GM12878 (cell line): ENCODE measurements at regions not wholly inside any gene's neighbourhood (a gene's known extent, or its start where the extent isn't known, plus 50 kb on each side); places are given as distances from the start of the nearest gene placed in this dataset.

ENCODE experiments used
- ATAC-seq: fragments of 200-7000 bp; cut with Tn5 transposase; 3 replicates; pipeline ENCODE4 v1.9.1; 2020; ENCODE audit warnings: mild to moderate bottlenecking, moderate library complexity
- BruUV-seq: library from RNA; stranded (reverse); fragments of 400-500 nt; replicated peaks from 2 replicates; lab custom pipeline; 2021; lab: Mats Ljungman, UMichigan
- CTCF ChIA-PET: fragments of 300-600 bp; sonication (Branson Sonifier 250); formaldehyde crosslinking; extraction: SDS; loops from one replicate; lab custom pipeline; 2021; ENCODE audit warnings: inconsistent platforms; lab: Yijun Ruan, JAX
- POLR2A ChIA-PET: fragments of 350-600 bp; formaldehyde crosslinking; extraction: SDS; loops from one replicate; lab custom pipeline; 2021; ENCODE audit warnings: inconsistent platforms; lab: Charles Lee
- RAD21 ChIA-PET: fragments of 300-600 bp; sonication (Branson Sonifier 250); formaldehyde crosslinking; loops from one replicate; lab custom pipeline; 2023; ENCODE audit warnings: antibody characterized with exemption; ENCODE audit not compliant: unreplicated experiment; lab: Charles Lee
- SMC1A ChIA-PET: fragments of 300-600 bp; sonication (Branson Sonifier 250); formaldehyde crosslinking; loops from one replicate; lab custom pipeline; 2023; ENCODE audit not compliant: unreplicated experiment, uncharacterized antibody; lab: Charles Lee
- DNase-seq: peaks from one replicate; pipeline ENCODE4 v3.0.0-alpha.2; 2011; ENCODE audit warnings: low read depth, low spot score
- FAIRE-seq: peaks from 3 replicates; lab custom pipeline; 2011; peaks lifted over from hg19 to GRCh38; lab: Jason Lieb, UNC
- H2AFZ ChIP-seq: 2 replicates; pipeline ENCODE4 v1.6.0; 2011; ENCODE audit warnings: low read depth, low read length, control low read depth; ENCODE audit not compliant: control insufficient read depth
- H3K27ac ChIP-seq: 2 replicates; pipeline ENCODE4 v1.5.1; 2011; ENCODE audit warnings: control low read depth; ENCODE audit not compliant: control insufficient read depth, insufficient read depth
- H3K27me3 ChIP-seq, 2 experiments: replicated peaks in 1 of 2; 2 replicates each; pipeline versions ENCODE4 v1.6.0 to v1.6.1; 2011; ENCODE audit warnings: low read length in 1 of 2; ENCODE audit not compliant: control insufficient read depth in 2 of 2, insufficient read depth in 2 of 2
- H3K36me3 ChIP-seq, 2 experiments: 2 replicates each; pipeline ENCODE4 v1.5.1; 2011; ENCODE audit warnings: low read length in 1 of 2; ENCODE audit not compliant: control insufficient read depth in 2 of 2, insufficient read depth in 2 of 2
- H3K4me1 ChIP-seq: 2 replicates; pipeline ENCODE4 v1.6.1; 2011; ENCODE audit warnings: mild to moderate bottlenecking, low read length, moderate library complexity, mixed read lengths; ENCODE audit not compliant: control insufficient read depth, insufficient read depth
- H3K4me2 ChIP-seq: 2 replicates; pipeline ENCODE4 v1.6.0; 2011; ENCODE audit warnings: control low read depth; ENCODE audit not compliant: control insufficient read depth, insufficient read depth
- H3K4me3 ChIP-seq: fragments of 200-600 bp; sonication (generic); 2 replicates; pipeline ENCODE4 v1.5.1; 2016
- H3K79me2 ChIP-seq: 2 replicates; pipeline ENCODE4 v1.6.0; 2011; ENCODE audit warnings: low read length; ENCODE audit not compliant: control insufficient read depth, insufficient read depth
- H3K9ac ChIP-seq: 2 replicates; pipeline ENCODE4 v1.8.0; 2011; ENCODE audit warnings: low read length, control low read depth, mixed read lengths; ENCODE audit not compliant: control insufficient read depth, insufficient read depth
- H3K9me3 ChIP-seq: replicated peaks from 3 replicates; pipeline ENCODE4 v1.5.1; 2011; ENCODE audit warnings: mild to moderate bottlenecking, low read length; ENCODE audit not compliant: control insufficient read depth, insufficient read depth
- H4K20me1 ChIP-seq: 2 replicates; pipeline ENCODE4 v1.6.0; 2011; ENCODE audit not compliant: control insufficient read depth, insufficient read depth
- CBFB ChIP-seq: IDR thresholded peaks from 2 replicates; pipeline ENCODE4 v1.6.1; 2016; ENCODE audit warnings: antibody characterized with exemption, low read depth
- EGR1 ChIP-seq, 2 experiments: IDR thresholded peaks; 1 replicate in 1 of 2; 2 replicates in 1 of 2; pipeline ENCODE4 v1.6.1; 2011 to 2012; ENCODE audit warnings: low read depth in 2 of 2, low read length in 2 of 2, borderline replicate concordance in 1 of 2, mild to moderate bottlenecking in 1 of 2, moderate library complexity in 1 of 2
- FOS ChIP-seq: IDR thresholded peaks from 3 replicates; pipeline ENCODE4 v1.6.1; 2011; ENCODE audit warnings: borderline replicate concordance; ENCODE audit not compliant: insufficient read length; ENCODE audit errors: extremely low read depth
- STAT3 ChIP-seq: IDR thresholded peaks from 2 replicates; pipeline ENCODE4 v1.6.1; 2011; ENCODE audit warnings: low read depth, low read length, improper control_type of control experiment
- ZNF207 ChIP-seq: fragments of 450-650 bp; IDR thresholded peaks from 2 replicates; pipeline ENCODE4 v1.6.1; 2014; ENCODE audit warnings: antibody characterized with exemption, mild to moderate bottlenecking, borderline replicate concordance
- ZNF622 ChIP-seq: fragments of 450-650 bp; IDR thresholded peaks from 2 replicates; pipeline ENCODE4 v1.6.1; 2017; ENCODE audit warnings: mild to moderate bottlenecking, inconsistent platforms
- WGBS: methylation state at CpG from one replicate; pipeline ENCODE4 v1.1.6; 2016; ENCODE audit warnings: low lambda C conversion rate; ENCODE audit not compliant: insufficient replicate concordance, insufficient coverage; ENCODE audit errors: missing lambda C conversion rate; 5-methylcytosine and 5-hydroxymethylcytosine counted together
- in situ Hi-C: fragments of 300-500 bp; cut with MboI; formaldehyde crosslinking; loops from 9 replicates; pipeline ENCODE4 v1.14.3; 2018; ENCODE audit warnings: mixed read lengths
- intact Hi-C: fragments of 100-400 bp; cut with micrococcal nuclease; formaldehyde crosslinking; loops from one replicate; pipeline ENCODE4 v1.14.2; 2022; ENCODE audit not compliant: unreplicated experiment
- TF ChIP-seq, protein P1 (sequence below): IDR thresholded peaks from 2 replicates; pipeline ENCODE4 v1.6.1; 2012; ENCODE audit warnings: improper control_type of control experiment, low read depth, low read length; ENCODE audit not compliant: insufficient replicate concordance

GRCh38 chr14:42149609-42150261, 543.1 kb downstream of the LRFN5 start:
- WGBS: 0% methylated on average over 1 of the region's 1 CpG
- intact Hi-C loops: no loop called here

More at GRCh38 chr14:42149609-42150261, 543.1 kb downstream of the LRFN5 start:
- H3K27me3 ChIP-seq: no peaks in the 10 kb centered on the region
- in situ Hi-C loops: no loop called here
- no peak for FAIRE-seq
- no peaks in the 10 kb centered on the region for H4K20me1 ChIP-seq
- H3K79me2 ChIP-seq: no peaks in the 10 kb centered on the region
- CTCF ChIA-PET: interaction anchor here (1.3 kb wide), 1 partner anchor 76 kb away, joined by 3 read pairs; no protein-coding TSS in a partner anchor
- no peak for DNase-seq
- SMC1A ChIA-PET: interaction anchor here (1.0 to 1.1 kb wide), 2 partner anchors 8 to 23 kb away, joined by 3 read pairs; no protein-coding TSS in a partner anchor
- TF ChIP-seq, protein P1, sequence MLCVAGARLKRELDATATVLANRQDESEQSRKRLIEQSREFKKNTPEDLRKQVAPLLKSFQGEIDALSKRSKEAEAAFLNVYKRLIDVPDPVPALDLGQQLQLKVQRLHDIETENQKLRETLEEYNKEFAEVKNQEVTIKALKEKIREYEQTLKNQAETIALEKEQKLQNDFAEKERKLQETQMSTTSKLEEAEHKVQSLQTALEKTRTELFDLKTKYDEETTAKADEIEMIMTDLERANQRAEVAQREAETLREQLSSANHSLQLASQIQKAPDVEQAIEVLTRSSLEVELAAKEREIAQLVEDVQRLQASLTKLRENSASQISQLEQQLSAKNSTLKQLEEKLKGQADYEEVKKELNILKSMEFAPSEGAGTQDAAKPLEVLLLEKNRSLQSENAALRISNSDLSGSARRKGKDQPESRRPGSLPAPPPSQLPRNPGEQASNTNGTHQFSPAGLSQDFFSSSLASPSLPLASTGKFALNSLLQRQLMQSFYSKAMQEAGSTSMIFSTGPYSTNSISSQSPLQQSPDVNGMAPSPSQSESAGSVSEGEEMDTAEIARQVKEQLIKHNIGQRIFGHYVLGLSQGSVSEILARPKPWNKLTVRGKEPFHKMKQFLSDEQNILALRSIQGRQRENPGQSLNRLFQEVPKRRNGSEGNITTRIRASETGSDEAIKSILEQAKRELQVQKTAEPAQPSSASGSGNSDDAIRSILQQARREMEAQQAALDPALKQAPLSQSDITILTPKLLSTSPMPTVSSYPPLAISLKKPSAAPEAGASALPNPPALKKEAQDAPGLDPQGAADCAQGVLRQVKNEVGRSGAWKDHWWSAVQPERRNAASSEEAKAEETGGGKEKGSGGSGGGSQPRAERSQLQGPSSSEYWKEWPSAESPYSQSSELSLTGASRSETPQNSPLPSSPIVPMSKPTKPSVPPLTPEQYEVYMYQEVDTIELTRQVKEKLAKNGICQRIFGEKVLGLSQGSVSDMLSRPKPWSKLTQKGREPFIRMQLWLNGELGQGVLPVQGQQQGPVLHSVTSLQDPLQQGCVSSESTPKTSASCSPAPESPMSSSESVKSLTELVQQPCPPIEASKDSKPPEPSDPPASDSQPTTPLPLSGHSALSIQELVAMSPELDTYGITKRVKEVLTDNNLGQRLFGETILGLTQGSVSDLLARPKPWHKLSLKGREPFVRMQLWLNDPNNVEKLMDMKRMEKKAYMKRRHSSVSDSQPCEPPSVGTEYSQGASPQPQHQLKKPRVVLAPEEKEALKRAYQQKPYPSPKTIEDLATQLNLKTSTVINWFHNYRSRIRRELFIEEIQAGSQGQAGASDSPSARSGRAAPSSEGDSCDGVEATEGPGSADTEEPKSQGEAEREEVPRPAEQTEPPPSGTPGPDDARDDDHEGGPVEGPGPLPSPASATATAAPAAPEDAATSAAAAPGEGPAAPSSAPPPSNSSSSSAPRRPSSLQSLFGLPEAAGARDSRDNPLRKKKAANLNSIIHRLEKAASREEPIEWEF: no peak
- no peak for TF ChIP-seq STAT3
- no peak for TF ChIP-seq FOS
- TF ChIP-seq ZNF207: no peak
- TF ChIP-seq CBFB: no peak
- TF ChIP-seq ZNF622: no peak
- TF ChIP-seq EGR1 (IDR thresholded peaks at IDR 0.05; ENCODE audit: borderline replicate concordance in 1 of 2, low read depth in 2 of 2, low read length in 2 of 2): no peak
- TF ChIP-seq, all 136 proteins: peak for 0
- no peak overlapping the region for H3K4me3 ChIP-seq
- no peaks in the 10 kb centered on the region for H3K36me3 ChIP-seq
- BruUV-seq: no TSS peak
- 0 out of 2 replicates have a peak overlapping the region, but pooled peaks have one; percentile 23 for H2AFZ ChIP-seq
- H3K9me3 ChIP-seq: no peaks in the 10 kb centered on the region
- RAD21 ChIA-PET: no interaction called here
- 0 out of 2 replicates have a peak overlapping the region, but pooled peaks have one; percentile 17 for H3K4me2 ChIP-seq
- peak; percentile 77 for ATAC-seq
- POLR2A ChIA-PET: no interaction called here
- no peak overlapping the region for H3K27ac ChIP-seq
- no peaks in the 10 kb centered on the region for H3K4me1 ChIP-seq
- H3K9ac ChIP-seq: no peak overlapping the region
